ENCODE measurements at regions not wholly inside any gene's neighbourhood (a gene's known extent, or its start where the extent isn't known, plus 50 kb on each side); places are given as distances from the start of the nearest gene placed in this dataset.

DNA sequence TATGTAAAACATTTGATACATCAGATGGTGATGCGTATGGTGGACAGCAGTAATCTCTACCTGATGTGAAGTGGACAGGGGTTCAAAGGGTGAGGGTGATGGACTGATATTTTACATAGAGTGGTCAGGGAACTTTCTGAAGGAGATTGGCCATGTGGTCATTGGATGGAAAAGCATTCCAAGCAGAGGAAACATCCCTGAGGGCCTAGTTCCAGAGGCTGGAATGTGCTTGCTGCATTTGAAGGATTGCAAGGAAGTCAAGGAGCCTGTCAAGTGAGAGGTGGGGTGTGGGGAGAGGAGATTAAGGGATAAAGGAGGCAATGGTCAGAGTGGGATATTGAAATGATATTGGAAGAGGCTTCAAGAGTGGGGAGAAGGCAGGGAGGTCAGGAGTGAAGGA lies 151.9 kb upstream of the NTM start:
- no peak for DNase-seq (ENCODE audit: low read depth)
- TF ChIP-seq, protein P1, sequence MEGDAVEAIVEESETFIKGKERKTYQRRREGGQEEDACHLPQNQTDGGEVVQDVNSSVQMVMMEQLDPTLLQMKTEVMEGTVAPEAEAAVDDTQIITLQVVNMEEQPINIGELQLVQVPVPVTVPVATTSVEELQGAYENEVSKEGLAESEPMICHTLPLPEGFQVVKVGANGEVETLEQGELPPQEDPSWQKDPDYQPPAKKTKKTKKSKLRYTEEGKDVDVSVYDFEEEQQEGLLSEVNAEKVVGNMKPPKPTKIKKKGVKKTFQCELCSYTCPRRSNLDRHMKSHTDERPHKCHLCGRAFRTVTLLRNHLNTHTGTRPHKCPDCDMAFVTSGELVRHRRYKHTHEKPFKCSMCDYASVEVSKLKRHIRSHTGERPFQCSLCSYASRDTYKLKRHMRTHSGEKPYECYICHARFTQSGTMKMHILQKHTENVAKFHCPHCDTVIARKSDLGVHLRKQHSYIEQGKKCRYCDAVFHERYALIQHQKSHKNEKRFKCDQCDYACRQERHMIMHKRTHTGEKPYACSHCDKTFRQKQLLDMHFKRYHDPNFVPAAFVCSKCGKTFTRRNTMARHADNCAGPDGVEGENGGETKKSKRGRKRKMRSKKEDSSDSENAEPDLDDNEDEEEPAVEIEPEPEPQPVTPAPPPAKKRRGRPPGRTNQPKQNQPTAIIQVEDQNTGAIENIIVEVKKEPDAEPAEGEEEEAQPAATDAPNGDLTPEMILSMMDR (conservative IDR thresholded peaks at IDR 0.05; ENCODE audit: low read depth, low read length), result no peak
- H3K4me3 ChIP-seq (ENCODE audit: low read depth, low read length), result no peak overlapping the region

DNA sequence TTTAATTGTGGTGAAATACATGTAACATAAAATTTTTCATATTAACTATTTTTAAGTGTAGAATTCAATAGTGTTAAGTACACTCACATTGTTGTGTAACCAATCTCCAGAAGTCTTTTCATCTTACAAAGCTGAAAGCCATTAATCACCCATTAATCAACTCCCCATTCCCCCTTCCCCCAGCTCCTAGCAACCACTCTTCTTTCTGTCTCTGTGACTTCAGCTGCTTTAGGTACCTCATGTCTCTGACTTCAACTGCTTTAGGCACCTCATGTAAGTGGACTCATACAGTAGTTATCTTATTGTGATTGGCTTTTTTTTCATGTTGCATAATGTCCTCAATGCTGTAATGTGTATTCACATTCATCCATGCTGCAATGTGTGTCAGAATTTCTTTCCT lies 150.8 kb upstream of the NTM start:
- DNase-seq (ENCODE audit: low read depth), result no peak
- TF ChIP-seq, protein P1 (conservative IDR thresholded peaks at IDR 0.05; ENCODE audit: low read depth, low read length), result no peak
- H3K4me3 ChIP-seq (ENCODE audit: low read depth, low read length), result no peak overlapping the region

DNA sequence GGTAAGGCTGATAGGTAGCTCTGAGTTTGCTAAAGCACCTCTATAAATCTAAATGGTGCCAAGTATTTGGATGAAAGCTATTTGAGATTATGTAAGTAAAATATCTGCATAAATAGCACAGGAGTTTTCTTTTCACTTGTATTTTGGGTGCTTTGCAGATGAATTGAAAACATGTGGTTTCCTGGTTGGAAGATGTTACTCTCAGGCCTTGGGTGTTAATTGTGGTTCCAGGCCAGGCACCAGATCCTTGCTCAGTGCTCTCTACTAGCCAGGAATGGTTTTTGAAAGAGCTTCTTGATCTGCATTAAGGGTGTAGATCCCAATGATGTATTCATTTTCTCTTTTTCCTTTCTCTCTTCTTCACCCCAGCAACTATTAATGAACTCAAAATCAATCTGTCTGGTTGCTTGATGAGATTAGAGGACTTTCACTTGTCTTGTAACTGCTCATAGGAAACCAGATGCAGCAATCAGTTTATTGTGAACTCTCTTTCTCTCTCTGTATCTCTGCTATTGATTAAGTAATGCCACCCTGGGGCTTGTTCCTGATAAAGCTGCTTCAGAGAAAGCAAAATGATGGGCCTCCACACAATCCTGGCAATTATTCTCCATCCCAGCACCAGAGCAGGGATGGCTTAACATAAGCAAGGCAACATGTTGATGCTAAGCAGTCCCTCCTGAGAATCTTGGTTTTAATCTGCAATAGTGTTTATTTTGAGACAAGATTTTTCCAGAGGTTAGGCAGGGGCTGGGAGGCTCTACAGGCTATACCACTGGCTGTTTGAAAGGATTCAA lies 147.0 kb upstream of the NTM start:
- H3K4me3 ChIP-seq (ENCODE audit: low read depth, low read length), result no peak overlapping the region
- DNase-seq (ENCODE audit: low read depth), result no peak
- TF ChIP-seq, protein P1 (conservative IDR thresholded peaks at IDR 0.05; ENCODE audit: low read depth, low read length), result no peak

GRCh38 chr11:131228378-131228777 lies 142.0 kb upstream of the NTM start:
- H3K4me3 ChIP-seq (ENCODE audit: low read depth, low read length), result no peak overlapping the region
- TF ChIP-seq, protein P1 (conservative IDR thresholded peaks at IDR 0.05; ENCODE audit: low read depth, low read length), result no peak
- no peak for DNase-seq (ENCODE audit: low read depth)

GRCh38 chr11:131229221-131229620 lies 141.2 kb upstream of the NTM start:
- no peak overlapping the region for H3K4me3 ChIP-seq (ENCODE audit: low read depth, low read length)
- DNase-seq (ENCODE audit: low read depth), result no peak
- TF ChIP-seq, protein P1 (conservative IDR thresholded peaks at IDR 0.05; ENCODE audit: low read depth, low read length), result no peak

GRCh38 chr11:131231317-131231940 lies 139.0 kb upstream of the NTM start:
- no peak overlapping the region for H3K4me3 ChIP-seq (ENCODE audit: low read depth, low read length)
- TF ChIP-seq, protein P1 (conservative IDR thresholded peaks at IDR 0.05; ENCODE audit: low read depth, low read length), result no peak
- DNase-seq (ENCODE audit: low read depth), result no peak

GRCh38 chr11:131232261-131232660 lies 138.2 kb upstream of the NTM start:
- TF ChIP-seq, protein P1 (conservative IDR thresholded peaks at IDR 0.05; ENCODE audit: low read depth, low read length), result no peak
- no peak overlapping the region for H3K4me3 ChIP-seq (ENCODE audit: low read depth, low read length)
- DNase-seq (ENCODE audit: low read depth), result no peak
